AG09319 (cell line): ENCODE measurements at regions not wholly inside any gene's neighbourhood (a gene's known extent, or its start where the extent isn't known, plus 50 kb on each side); places are given as distances from the start of the nearest gene placed in this dataset.

Source experiments
- DNase-seq: peaks from one replicate; pipeline ENCODE4 v3.0.0-alpha.2; 2010; ENCODE audit warnings: low read depth; ENCODE audit errors: extremely low read depth
- CTCF ChIP-seq: IDR thresholded peaks from 2 replicates; pipeline ENCODE4 v1.5.1; 2011; ENCODE audit warnings: low read depth, mild to moderate bottlenecking, inconsistent platforms, low read length, moderate library complexity

- DNase-seq: no peak
- no peak for TF ChIP-seq CTCF
Measured at GRCh38 chr5:21145376-21145775, 1157.4 kb upstream of the CDH18 start.

- no peak for DNase-seq
- no peak for TF ChIP-seq CTCF
Measured at GRCh38 chr5:21143686-21144085, 1155.7 kb upstream of the CDH18 start.

GRCh38 chr5:21142791-21143190, 1154.8 kb upstream of the CDH18 start:
- DNase-seq: no peak
- no peak for TF ChIP-seq CTCF

GRCh38 chr5:21140987-21141386, 1153.0 kb upstream of the CDH18 start:
- no peak for DNase-seq
- TF ChIP-seq CTCF: no peak

GRCh38 chr5:21126236-21126635, 1138.2 kb upstream of the CDH18 start:
- no peak for TF ChIP-seq CTCF
- no peak for DNase-seq

GRCh38 chr5:21125238-21125983, 1137.4 kb upstream of the CDH18 start:
- no peak for DNase-seq

GRCh38 chr5:21121213-21121612, 1133.2 kb upstream of the CDH18 start:
- no peak for TF ChIP-seq CTCF

More at GRCh38 chr5:21125238-21125983, 1137.4 kb upstream of the CDH18 start:
- no peak for TF ChIP-seq CTCF

More at GRCh38 chr5:21121213-21121612, 1133.2 kb upstream of the CDH18 start:
- no peak for DNase-seq
